ENCODE measurements at regions not wholly inside any gene's neighbourhood (a gene's known extent, or its start where the extent isn't known, plus 50 kb on each side); places are given as distances from the start of the nearest gene placed in this dataset.
"Not testable (repeated sequence)": the region's sequence is repeated elsewhere in the genome, so short reads cannot be mapped to it uniquely, and the experiment has no call there.

- Mint-ChIP-seq H3K36me3 (ENCODE audit: low read depth) (no peaks in the 10 kb centered on the region), H3K27ac (no peak overlapping the region), H3K9me3 (peaks cover 2% of the 10 kb centered on the region), H3K4me1 (ENCODE audit: low read depth) (no peaks in the 10 kb centered on the region), H3K27me3 (ENCODE audit: low read depth) (peaks cover 5% of the 10 kb centered on the region), H3K4me3 (no peak overlapping the region)
- intact Hi-C loops (cut with micrococcal nuclease) = no loop called here
- DNase-seq = no peak
- CTCF ChIA-PET = no interaction called here
Measured at GRCh38 chr9:134547161-134548100, 94.2 kb upstream of the COL5A1 start.

DNA sequence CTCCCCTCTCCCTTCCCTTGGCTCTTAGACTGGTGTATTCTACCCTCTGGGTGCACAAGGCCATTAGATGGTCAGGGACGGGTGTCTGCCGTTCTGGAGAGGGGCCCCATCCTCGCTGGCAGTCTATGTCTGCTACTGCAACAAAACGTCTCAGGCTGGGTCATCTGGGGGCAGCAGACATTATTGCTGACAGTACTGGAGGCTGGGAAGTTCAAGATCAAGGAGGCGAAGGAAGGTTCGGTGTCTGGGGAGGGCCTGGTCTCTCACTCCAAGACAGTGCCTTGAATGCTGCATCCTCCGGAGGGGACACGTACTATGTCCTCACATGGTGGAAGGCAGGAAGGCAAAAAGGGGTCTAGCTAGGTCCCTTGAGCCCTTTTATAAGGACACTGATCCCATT, 93.4 kb upstream of the COL5A1 start:
- no peaks in the 10 kb centered on the region for H3K36me3 Mint-ChIP-seq (ENCODE audit: low read depth)
- H3K4me3 Mint-ChIP-seq = no peak overlapping the region
- peaks cover 2% of the 10 kb centered on the region for H3K9me3 Mint-ChIP-seq
- CTCF ChIA-PET = no interaction called here
- intact Hi-C loops (cut with micrococcal nuclease) = no loop called here
- H3K27ac Mint-ChIP-seq = no peak overlapping the region
- H3K4me1 Mint-ChIP-seq (ENCODE audit: low read depth) = no peaks in the 10 kb centered on the region
- H3K27me3 Mint-ChIP-seq (ENCODE audit: low read depth) = peaks cover 9% of the 10 kb centered on the region
- DNase-seq = no peak

GRCh38 chr9:134548618-134549017, 93.0 kb upstream of the COL5A1 start:
- CTCF ChIA-PET = no interaction called here
- Mint-ChIP-seq H3K9me3 (peaks cover 2% of the 10 kb centered on the region), H3K36me3 (ENCODE audit: low read depth) (no peaks in the 10 kb centered on the region), H3K4me1 (ENCODE audit: low read depth) (no peaks in the 10 kb centered on the region), H3K27ac (no peak overlapping the region), H3K4me3 (no peak overlapping the region), H3K27me3 (ENCODE audit: low read depth) (peaks cover 9% of the 10 kb centered on the region)
- intact Hi-C loops (cut with micrococcal nuclease) = no loop called here
- DNase-seq = no peak

DNA sequence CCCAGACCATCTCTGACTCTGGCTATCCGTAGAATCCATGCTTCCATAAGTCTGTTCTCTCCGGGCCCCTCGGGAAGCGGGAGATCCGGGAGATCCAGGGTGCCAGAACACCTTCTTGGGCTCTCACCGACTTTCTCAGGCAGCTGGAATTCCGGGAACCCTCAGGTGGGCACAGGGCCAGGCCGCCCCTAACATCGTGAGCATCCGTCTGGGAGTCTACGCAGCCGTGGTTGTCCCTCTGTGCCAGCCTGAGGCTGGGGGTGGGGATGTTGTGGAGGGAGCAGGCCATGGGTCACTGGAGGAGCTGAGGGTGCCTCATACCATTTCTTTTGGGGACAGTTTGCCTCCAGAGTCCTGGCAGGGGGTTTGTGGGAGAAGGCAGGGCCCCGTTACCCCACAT, 92.3 kb upstream of the COL5A1 start:
- no peak overlapping the region for H3K4me3 Mint-ChIP-seq
- H3K27ac Mint-ChIP-seq = no peak overlapping the region
- H3K27me3 Mint-ChIP-seq (ENCODE audit: low read depth) = peaks cover 9% of the 10 kb centered on the region
- peaks cover 2% of the 10 kb centered on the region for H3K9me3 Mint-ChIP-seq
- H3K4me1 Mint-ChIP-seq (ENCODE audit: low read depth) = no peaks in the 10 kb centered on the region
- intact Hi-C loops (cut with micrococcal nuclease) = no loop called here
- DNase-seq = no peak
- CTCF ChIA-PET = no interaction called here
- H3K36me3 Mint-ChIP-seq (ENCODE audit: low read depth) = no peaks in the 10 kb centered on the region

- H3K4me3 Mint-ChIP-seq; H3K4me1 Mint-ChIP-seq (ENCODE audit: low read depth); H3K36me3 Mint-ChIP-seq (ENCODE audit: low read depth); H3K27ac Mint-ChIP-seq; DNase-seq; H3K27me3 Mint-ChIP-seq (ENCODE audit: low read depth); H3K9me3 Mint-ChIP-seq; intact Hi-C loops (cut with micrococcal nuclease): not testable (repeated sequence)
- CTCF ChIA-PET = interaction anchor here (0.7 kb wide), 1 partner anchor 361 kb away, joined by 3 read pairs; no protein-coding TSS in a partner anchor
Measured at GRCh38 chr9:134550081-134550480, 91.5 kb upstream of the COL5A1 start.

GRCh38 chr9:134550584-134550983, 91.0 kb upstream of the COL5A1 start:
- CTCF ChIA-PET = interaction anchor here (0.7 kb wide), 1 partner anchor 362 kb away, joined by 3 read pairs; no protein-coding TSS in a partner anchor
- intact Hi-C loops (cut with micrococcal nuclease) = no loop called here

DNA sequence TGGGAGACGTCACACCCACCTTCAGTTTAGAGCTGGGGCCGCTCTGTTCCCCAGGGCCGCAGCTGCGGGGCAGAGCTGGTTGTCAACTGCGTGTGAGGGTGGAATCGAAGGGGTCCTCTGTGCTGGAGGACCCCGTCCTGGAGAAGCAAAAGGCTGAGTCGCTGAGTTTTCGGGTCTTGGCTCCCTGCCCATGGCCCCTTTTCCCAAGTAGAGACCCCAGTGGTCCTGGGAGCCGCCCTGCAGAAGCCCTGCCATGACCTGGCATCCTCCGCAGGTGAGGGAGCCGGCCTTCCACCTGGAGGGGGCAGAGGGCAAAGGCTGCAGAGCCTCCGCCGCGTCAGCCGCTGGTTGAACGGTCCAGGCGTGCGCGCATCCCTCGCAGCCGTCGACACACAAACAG, 90.4 kb upstream of the COL5A1 start:
- DNase-seq = no peak
- intact Hi-C loops (cut with micrococcal nuclease) = no loop called here
- CTCF ChIA-PET = no interaction called here
- Mint-ChIP-seq H3K27me3 (ENCODE audit: low read depth) (peaks cover 9% of the 10 kb centered on the region), H3K36me3 (ENCODE audit: low read depth) (no peaks in the 10 kb centered on the region), H3K4me3 (no peak overlapping the region), H3K9me3 (peaks cover 2% of the 10 kb centered on the region), H3K27ac (no peak overlapping the region), H3K4me1 (ENCODE audit: low read depth) (no peaks in the 10 kb centered on the region)

More at GRCh38 chr9:134550584-134550983, 91.0 kb upstream of the COL5A1 start:
- Mint-ChIP-seq H3K4me3 (no peak overlapping the region), H3K27me3 (ENCODE audit: low read depth) (peaks cover 9% of the 10 kb centered on the region), H3K36me3 (ENCODE audit: low read depth) (no peaks in the 10 kb centered on the region), H3K9me3 (peaks cover 2% of the 10 kb centered on the region), H3K27ac (no peak overlapping the region), H3K4me1 (ENCODE audit: low read depth) (no peaks in the 10 kb centered on the region)
- no peak for DNase-seq

DNA sequence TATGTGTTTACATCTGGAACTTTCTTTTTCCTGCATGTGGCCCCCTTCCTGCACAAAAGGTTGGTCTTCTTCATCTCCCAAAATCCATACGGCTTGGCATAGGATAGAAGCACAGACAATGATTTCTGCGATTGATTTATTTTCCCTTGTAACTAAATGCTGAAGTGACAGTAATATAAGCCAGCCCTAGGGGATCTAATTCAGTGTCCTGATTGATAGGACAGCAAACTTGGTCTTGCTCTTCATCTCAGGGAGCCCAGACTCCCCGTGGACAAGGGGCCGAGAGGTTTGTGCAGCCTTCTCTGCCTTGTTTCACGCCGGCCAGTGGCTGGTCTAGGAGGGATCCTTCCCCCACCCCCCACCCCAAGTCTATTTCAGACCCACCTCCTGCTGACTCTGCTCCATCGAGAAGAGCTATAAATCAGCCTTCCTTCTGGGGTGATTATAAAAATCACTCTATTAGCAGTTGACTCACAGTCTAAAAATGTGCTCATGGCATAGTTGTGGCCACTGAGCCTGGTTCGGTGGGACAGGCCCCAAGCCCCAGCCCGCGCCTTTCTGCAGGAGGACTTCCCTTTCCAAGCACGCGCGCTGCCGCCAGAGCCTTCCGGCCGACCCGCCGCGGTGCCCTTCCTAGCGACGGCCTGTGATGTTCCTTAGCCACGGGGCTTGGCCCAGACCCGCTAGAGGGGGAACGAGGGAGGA, 89.8 kb upstream of the COL5A1 start:
- no peak for DNase-seq
- CTCF ChIA-PET = no interaction called here
- H3K4me3 Mint-ChIP-seq = no peak overlapping the region
- no peaks in the 10 kb centered on the region for H3K36me3 Mint-ChIP-seq (ENCODE audit: low read depth)
- H3K4me1 Mint-ChIP-seq (ENCODE audit: low read depth) = no peaks in the 10 kb centered on the region
- intact Hi-C loops (cut with micrococcal nuclease) = no loop called here
- no peak overlapping the region for H3K27ac Mint-ChIP-seq
- H3K9me3 Mint-ChIP-seq = peaks cover 2% of the 10 kb centered on the region
- H3K27me3 Mint-ChIP-seq (ENCODE audit: low read depth) = peaks cover 9% of the 10 kb centered on the region

GRCh38 chr9:134552349-134552990, 89.1 kb upstream of the COL5A1 start:
- H3K4me3 Mint-ChIP-seq = no peak overlapping the region
- no peak for DNase-seq
- H3K27ac Mint-ChIP-seq = no peak overlapping the region
- H3K9me3 Mint-ChIP-seq = peaks cover 2% of the 10 kb centered on the region
- CTCF ChIA-PET = no interaction called here
- intact Hi-C loops (cut with micrococcal nuclease) = no loop called here
- H3K27me3 Mint-ChIP-seq (ENCODE audit: low read depth) = peaks cover 9% of the 10 kb centered on the region
- H3K4me1 Mint-ChIP-seq (ENCODE audit: low read depth) = no peaks in the 10 kb centered on the region
- H3K36me3 Mint-ChIP-seq (ENCODE audit: low read depth) = no peaks in the 10 kb centered on the region

DNA sequence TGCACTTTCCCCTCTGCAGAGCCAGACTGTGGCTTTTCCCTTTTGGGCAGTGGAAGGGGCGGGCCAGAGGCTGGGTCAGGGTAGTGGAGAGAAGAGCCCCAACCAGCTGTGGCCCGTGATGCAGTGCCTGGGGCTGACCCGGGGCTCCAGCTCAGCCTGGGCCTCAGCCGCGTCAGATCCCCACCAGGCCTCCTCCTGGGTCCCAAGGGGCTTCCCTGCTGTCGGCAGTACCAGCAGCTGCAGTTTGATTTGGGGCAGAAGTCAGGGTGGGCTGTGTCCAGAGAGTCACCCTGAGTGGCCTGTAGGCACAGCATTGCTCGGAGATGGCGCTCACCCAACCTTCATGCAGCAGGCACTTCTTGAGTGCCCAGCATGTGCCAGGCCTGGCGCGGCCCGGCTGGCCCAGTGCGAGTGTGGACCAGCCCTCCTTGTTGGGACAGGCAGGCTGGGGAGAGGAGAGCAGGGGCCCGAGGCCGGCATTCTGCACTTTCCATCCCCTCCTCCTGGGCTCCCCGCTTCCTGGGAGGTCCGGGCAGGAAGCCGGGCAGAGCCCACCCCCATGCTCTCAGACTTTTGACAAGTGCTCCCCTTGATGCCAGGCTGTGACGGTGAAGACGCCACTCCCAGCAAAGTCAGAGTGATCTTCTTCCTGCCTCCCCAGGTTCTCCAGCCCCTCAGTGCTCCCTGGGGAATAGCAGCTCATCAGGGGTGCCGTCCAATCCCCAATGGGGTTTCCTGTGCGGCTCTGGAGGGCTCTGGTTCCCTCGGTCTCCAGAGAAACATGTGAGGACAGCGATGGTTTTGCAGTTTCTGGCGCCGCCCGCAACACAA, 88.3 kb upstream of the COL5A1 start:
- Mint-ChIP-seq H3K9me3 (peaks cover 2% of the 10 kb centered on the region), H3K4me3 (no peak overlapping the region), H3K27me3 (ENCODE audit: low read depth) (peaks cover 9% of the 10 kb centered on the region), H3K27ac (no peak overlapping the region), H3K4me1 (ENCODE audit: low read depth) (no peaks in the 10 kb centered on the region), H3K36me3 (ENCODE audit: low read depth) (no peaks in the 10 kb centered on the region)
- DNase-seq = no peak
- intact Hi-C loops (cut with micrococcal nuclease) = no loop called here
- CTCF ChIA-PET = no interaction called here

- Mint-ChIP-seq H3K36me3 (ENCODE audit: low read depth) (no peaks in the 10 kb centered on the region), H3K4me1 (ENCODE audit: low read depth) (no peaks in the 10 kb centered on the region)
- intact Hi-C loops (cut with micrococcal nuclease) = no loop called here
Measured at GRCh38 chr9:134553996-134554372, 87.6 kb upstream of the COL5A1 start.

More at GRCh38 chr9:134553996-134554372, 87.6 kb upstream of the COL5A1 start:
- Mint-ChIP-seq H3K9me3 (peaks cover 2% of the 10 kb centered on the region), H3K27me3 (ENCODE audit: low read depth) (peaks cover 9% of the 10 kb centered on the region), H3K4me3 (no peak overlapping the region), H3K27ac (no peak overlapping the region)
- no peak for DNase-seq
- CTCF ChIA-PET = no interaction called here
